ENCODE measurements at regions not wholly inside any gene's neighbourhood (a gene's known extent, or its start where the extent isn't known, plus 50 kb on each side); places are given as distances from the start of the nearest gene placed in this dataset.

- no TSS peak for BruUV-seq (replicated peaks)
Measured at GRCh38 chr4:117474987-117475386, 389.6 kb upstream of the TRAM1L1 start.

GRCh38 chr4:117477925-117478324 is 392.5 kb upstream of the TRAM1L1 start:
- no peak overlapping the region for H3K27ac ChIP-seq (ENCODE audit: low read length)
- no peaks in the 10 kb centered on the region for H3K27me3 ChIP-seq (ENCODE audit: control insufficient read depth, insufficient read depth, low read length)
- no peak overlapping the region for H3K4me3 ChIP-seq (ENCODE audit: low read depth in 2 of 2, low read length in 2 of 2)
- in situ Hi-C loops (cut with HindIII; ENCODE audit: low pct_unique_long_range_greater_than_20kb, low sequenced_read_pairs) (no loop called here), intact Hi-C loops (cut with micrococcal nuclease; ENCODE audit: unreplicated experiment) (no loop called here)
- ChIA-PET CTCF (no interaction called here), POLR2A (no interaction called here)
- TF ChIP-seq TCF7L2 (IDR thresholded peaks at IDR 0.05; ENCODE audit: low read depth, low read length) (no peak), POLR2AphosphoS5 (IDR thresholded peaks at IDR 0.05; ENCODE audit: low read depth, low read length) (no peak), SIN3A (IDR thresholded peaks at IDR 0.05; ENCODE audit: borderline replicate concordance, insufficient read depth, low read depth, low read length) (no peak)
- TF ChIP-seq, protein P1, sequence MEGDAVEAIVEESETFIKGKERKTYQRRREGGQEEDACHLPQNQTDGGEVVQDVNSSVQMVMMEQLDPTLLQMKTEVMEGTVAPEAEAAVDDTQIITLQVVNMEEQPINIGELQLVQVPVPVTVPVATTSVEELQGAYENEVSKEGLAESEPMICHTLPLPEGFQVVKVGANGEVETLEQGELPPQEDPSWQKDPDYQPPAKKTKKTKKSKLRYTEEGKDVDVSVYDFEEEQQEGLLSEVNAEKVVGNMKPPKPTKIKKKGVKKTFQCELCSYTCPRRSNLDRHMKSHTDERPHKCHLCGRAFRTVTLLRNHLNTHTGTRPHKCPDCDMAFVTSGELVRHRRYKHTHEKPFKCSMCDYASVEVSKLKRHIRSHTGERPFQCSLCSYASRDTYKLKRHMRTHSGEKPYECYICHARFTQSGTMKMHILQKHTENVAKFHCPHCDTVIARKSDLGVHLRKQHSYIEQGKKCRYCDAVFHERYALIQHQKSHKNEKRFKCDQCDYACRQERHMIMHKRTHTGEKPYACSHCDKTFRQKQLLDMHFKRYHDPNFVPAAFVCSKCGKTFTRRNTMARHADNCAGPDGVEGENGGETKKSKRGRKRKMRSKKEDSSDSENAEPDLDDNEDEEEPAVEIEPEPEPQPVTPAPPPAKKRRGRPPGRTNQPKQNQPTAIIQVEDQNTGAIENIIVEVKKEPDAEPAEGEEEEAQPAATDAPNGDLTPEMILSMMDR (IDR thresholded peaks at IDR 0.05): no peak
- TF ChIP-seq, protein P2, sequence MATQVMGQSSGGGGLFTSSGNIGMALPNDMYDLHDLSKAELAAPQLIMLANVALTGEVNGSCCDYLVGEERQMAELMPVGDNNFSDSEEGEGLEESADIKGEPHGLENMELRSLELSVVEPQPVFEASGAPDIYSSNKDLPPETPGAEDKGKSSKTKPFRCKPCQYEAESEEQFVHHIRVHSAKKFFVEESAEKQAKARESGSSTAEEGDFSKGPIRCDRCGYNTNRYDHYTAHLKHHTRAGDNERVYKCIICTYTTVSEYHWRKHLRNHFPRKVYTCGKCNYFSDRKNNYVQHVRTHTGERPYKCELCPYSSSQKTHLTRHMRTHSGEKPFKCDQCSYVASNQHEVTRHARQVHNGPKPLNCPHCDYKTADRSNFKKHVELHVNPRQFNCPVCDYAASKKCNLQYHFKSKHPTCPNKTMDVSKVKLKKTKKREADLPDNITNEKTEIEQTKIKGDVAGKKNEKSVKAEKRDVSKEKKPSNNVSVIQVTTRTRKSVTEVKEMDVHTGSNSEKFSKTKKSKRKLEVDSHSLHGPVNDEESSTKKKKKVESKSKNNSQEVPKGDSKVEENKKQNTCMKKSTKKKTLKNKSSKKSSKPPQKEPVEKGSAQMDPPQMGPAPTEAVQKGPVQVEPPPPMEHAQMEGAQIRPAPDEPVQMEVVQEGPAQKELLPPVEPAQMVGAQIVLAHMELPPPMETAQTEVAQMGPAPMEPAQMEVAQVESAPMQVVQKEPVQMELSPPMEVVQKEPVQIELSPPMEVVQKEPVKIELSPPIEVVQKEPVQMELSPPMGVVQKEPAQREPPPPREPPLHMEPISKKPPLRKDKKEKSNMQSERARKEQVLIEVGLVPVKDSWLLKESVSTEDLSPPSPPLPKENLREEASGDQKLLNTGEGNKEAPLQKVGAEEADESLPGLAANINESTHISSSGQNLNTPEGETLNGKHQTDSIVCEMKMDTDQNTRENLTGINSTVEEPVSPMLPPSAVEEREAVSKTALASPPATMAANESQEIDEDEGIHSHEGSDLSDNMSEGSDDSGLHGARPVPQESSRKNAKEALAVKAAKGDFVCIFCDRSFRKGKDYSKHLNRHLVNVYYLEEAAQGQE (IDR thresholded peaks at IDR 0.05; ENCODE audit: insufficient read depth in 1 of 2, low read depth in 2 of 2, low read length in 1 of 2): no peak
- no peaks in the 10 kb centered on the region for H3K4me1 ChIP-seq (ENCODE audit: control insufficient read depth, insufficient read depth, low read length)
- no peaks in the 10 kb centered on the region for H3K9me3 ChIP-seq (ENCODE audit: control insufficient read depth, insufficient read depth, low read depth, low read length)
- no peak for ATAC-seq
- BruUV-seq (replicated peaks): no TSS peak
- no peaks in the 10 kb centered on the region for H3K36me3 ChIP-seq (ENCODE audit: control insufficient read depth, insufficient read depth, low read length)
- no peak for DNase-seq (ENCODE audit: low read depth, low spot score)

More at GRCh38 chr4:117474987-117475386, 389.6 kb upstream of the TRAM1L1 start:
- H3K9me3 ChIP-seq (ENCODE audit: control insufficient read depth, insufficient read depth, low read depth, low read length): no peaks in the 10 kb centered on the region
- no peaks in the 10 kb centered on the region for H3K27me3 ChIP-seq (ENCODE audit: control insufficient read depth, insufficient read depth, low read length)
- H3K4me3 ChIP-seq (ENCODE audit: low read depth in 2 of 2, low read length in 2 of 2): no peak overlapping the region
- CTCF ChIA-PET: no interaction called here
- no peak for TF ChIP-seq POLR2AphosphoS5 (IDR thresholded peaks at IDR 0.05; ENCODE audit: low read depth, low read length)
- TF ChIP-seq, protein P2 (IDR thresholded peaks at IDR 0.05; ENCODE audit: insufficient read depth in 1 of 2, low read depth in 2 of 2, low read length in 1 of 2): no peak
- no peak for TF ChIP-seq TCF7L2 (IDR thresholded peaks at IDR 0.05; ENCODE audit: low read depth, low read length)
- TF ChIP-seq SIN3A (IDR thresholded peaks at IDR 0.05; ENCODE audit: borderline replicate concordance, insufficient read depth, low read depth, low read length): no peak
- TF ChIP-seq, protein P1 (IDR thresholded peaks at IDR 0.05): no peak
- H3K36me3 ChIP-seq (ENCODE audit: control insufficient read depth, insufficient read depth, low read length): no peaks in the 10 kb centered on the region
- no peak overlapping the region for H3K27ac ChIP-seq (ENCODE audit: low read length)
- intact Hi-C loops (cut with micrococcal nuclease; ENCODE audit: unreplicated experiment) (no loop called here), in situ Hi-C loops (cut with HindIII; ENCODE audit: low pct_unique_long_range_greater_than_20kb, low sequenced_read_pairs) (no loop called here)
- POLR2A ChIA-PET: no interaction called here
- DNase-seq (ENCODE audit: low read depth, low spot score) (no peak), ATAC-seq (no peak)
- no peaks in the 10 kb centered on the region for H3K4me1 ChIP-seq (ENCODE audit: control insufficient read depth, insufficient read depth, low read length)
